Inferior parietal cortex (tissue), 1 donor: ENCODE measurements at regions not wholly inside any gene's neighbourhood (a gene's known extent, or its start where the extent isn't known, plus 50 kb on each side); places are given as distances from the start of the nearest gene placed in this dataset.
"Not testable (repeated sequence)": the region's sequence is repeated elsewhere in the genome, so short reads cannot be mapped to it uniquely, and the experiment has no call there.

ENCODE experiments used
- DNase-seq: peaks from one replicate; pipeline ENCODE4 v3.0.0-alpha.2; 2016; ENCODE audit errors: extremely low spot score

- DNase-seq, result no peak
Measured at GRCh38 chr3:164927728-164928127, 150.6 kb downstream of the SI start.

DNA sequence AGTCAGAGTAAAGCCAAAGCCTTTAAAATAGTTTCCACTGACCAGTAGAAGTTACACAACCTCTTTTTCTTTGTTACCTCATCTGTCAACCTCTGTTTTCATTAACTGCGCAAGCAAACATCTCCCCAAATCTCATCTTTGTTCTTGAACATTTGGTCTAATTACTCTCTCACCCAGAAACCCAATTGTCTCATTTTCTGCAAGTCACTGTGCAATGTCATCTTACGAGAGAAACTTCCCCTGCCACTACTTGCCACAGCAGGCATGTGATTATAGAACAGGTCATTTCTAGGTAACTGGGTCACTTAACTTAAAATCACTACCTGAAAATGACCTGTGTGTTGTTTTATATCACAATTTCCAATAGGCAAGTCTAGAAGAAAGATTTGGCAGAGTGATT, 159.4 kb downstream of the SI start:
- DNase-seq, result no peak

DNA sequence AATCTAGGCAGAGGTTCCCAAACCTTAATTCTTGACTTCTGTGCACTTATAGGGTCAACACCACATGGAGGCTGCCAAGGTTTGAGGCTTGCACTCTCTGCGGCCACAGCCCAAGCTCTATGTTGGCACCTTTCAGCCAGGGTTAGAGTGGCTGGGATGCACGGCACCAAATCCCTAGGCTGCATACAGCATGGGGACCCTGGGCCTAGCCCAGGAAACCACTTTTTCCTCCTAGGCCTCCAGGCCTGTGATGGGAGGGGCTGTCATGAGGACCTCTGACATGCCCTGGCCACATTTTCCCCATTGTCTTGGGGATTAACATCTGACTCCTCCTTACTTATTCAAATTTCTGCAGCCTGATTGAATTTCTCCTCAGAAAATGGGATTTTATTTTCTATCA, 165.4 kb downstream of the SI start:
- no peak for DNase-seq

GRCh38 chr3:164903820-164904451, 174.4 kb downstream of the SI start:
- DNase-seq, result no peak

DNA sequence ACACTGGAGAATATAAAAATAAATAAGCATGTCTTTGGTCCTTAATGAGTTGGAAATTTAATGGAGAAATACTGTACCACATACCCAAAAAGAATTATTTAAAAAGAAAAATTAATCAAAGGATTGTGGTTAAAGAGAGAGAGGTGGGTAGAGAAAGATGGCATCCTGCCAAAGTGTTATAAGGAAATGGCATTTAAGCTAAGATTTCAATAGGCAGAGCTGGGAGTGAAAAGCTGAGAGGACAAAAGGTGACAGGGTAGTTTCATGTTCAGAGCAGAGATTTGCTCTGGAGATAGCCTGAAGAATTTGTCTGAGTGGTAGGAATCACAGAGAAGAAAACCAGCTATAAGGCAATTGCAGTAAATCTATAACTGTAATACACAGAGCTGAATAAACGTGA, 181.0 kb downstream of the SI start:
- DNase-seq, result no peak

GRCh38 chr3:164890061-164890460, 188.2 kb downstream of the SI start:
- DNase-seq, result no peak

- no peak for DNase-seq
Measured at GRCh38 chr3:164883171-164883570, 195.1 kb downstream of the SI start.

- peak; percentile 8 for DNase-seq
Measured at GRCh38 chr3:164879201-164879600, 199.1 kb downstream of the SI start.

- DNase-seq, result no peak
Measured at GRCh38 chr3:164864454-164864853, 213.8 kb downstream of the SI start.

DNA sequence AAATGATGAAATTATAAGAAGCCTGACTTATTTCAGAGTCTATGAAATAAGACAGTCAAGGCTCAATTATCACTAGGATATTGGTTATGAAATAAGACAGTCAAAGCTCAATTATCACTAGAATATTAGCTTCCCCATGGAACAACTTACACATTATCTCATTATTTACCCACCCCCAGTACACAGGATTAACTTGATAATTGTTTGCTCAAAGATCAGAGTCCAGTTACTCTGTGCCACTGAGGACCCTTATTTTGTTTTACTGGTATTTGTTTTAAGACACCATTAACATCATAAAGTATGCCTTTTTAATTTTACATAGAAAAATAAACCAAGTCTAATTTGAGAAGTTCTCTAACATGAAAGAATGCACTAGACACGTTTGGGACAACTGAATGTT, 225.4 kb downstream of the SI start:
- no peak for DNase-seq

DNA sequence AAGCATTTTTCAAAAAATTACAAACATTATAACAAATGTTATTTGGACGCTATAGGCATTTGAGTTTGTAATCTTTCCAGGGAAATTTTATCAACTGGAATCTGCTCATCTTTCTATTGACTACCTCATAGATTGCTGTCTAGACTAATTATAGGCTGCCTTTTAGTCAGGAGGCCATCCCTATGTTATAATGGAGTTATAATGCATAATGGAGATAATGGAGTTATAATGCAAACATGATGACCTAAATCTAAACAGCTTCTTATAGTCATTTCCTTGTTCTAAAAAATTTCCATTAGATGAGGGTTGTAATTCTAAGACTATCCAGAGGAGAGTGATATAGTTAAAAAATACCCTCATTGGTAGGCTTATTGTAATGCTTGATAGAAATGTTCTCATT, 226.4 kb downstream of the SI start:
- DNase-seq, result no peak

DNA sequence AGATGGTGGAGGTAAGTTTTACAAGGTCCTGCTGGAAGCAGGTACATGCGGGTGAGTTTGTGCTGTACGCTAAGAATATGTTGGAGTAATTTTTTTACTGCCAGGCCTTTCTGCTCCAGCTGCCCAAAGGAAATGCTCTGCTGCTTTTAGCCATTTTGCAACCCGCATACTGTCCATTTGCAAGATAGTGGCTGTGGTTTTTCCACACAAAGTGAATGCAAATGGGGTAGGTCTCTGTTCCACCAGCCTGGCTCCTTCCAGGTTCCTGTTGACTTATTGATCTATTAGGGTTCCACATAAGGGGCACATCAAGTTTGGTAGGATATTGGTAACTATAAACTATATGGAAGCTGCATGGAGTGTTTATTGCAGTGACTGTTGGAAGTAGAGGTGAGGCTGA, 227.1 kb downstream of the SI start:
- no peak for DNase-seq

GRCh38 chr3:164848923-164849322, 229.4 kb downstream of the SI start:
- DNase-seq, result no peak

GRCh38 chr3:164845739-164846138, 232.6 kb downstream of the SI start:
- no peak for DNase-seq

DNA sequence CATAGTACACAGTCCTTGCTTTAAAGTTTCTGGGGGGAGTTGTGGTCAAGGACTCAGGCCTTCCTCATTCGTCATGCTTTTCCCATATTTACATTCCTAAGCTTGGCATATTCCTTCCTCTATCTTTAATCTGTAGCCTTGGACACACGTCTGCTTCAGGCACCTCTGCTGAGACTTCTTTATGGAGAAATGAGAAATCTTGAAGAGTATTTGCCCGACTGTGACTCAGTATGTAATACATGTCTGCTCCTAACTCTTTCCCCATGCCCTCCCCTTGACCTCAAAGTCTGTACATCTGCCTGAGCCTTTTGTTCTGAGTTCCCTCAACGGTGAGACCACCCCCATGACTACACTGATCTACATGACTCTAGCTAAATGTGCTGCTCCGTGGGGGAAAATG, 246.1 kb downstream of the SI start:
- DNase-seq, result no peak

GRCh38 chr3:164818318-164818717, 260.0 kb downstream of the SI start:
- DNase-seq, result no peak

GRCh38 chr3:164814106-164814505, 264.2 kb downstream of the SI start:
- no peak for DNase-seq

- DNase-seq, result no peak
Measured at GRCh38 chr3:164812042-164812441, 266.3 kb downstream of the SI start.

GRCh38 chr3:164806188-164806587, 272.1 kb downstream of the SI start:
- DNase-seq, result no peak

- DNase-seq, result no peak
Measured at GRCh38 chr3:164794099-164794498, 284.2 kb downstream of the SI start.

GRCh38 chr3:164791263-164791662, 287.0 kb downstream of the SI start:
- DNase-seq, result no peak

GRCh38 chr3:164784407-164784806, 293.9 kb downstream of the SI start:
- not testable (repeated sequence) for DNase-seq

DNA sequence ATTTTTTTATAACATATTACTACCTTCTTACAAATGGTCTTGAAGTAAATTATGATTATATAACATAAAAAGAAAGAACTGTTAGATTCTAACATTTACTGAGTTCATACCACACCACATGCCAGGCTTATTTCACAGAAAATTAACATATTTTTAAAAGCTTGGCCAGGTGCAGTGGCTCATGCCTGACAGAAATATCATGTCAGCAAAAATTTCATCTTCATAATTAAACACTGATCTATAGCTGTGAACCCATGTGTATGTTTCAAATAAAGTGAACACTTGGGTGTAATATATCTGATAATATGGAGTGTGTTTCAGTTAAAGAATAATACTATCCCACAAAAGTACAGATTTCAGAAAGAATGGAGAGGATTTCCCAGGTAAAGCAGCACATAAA, 296.5 kb downstream of the SI start:
- DNase-seq, result no peak

- DNase-seq, result no peak
Measured at GRCh38 chr3:164779816-164780215, 298.5 kb downstream of the SI start.
